GM23338 (cell line): ENCODE measurements at regions not wholly inside any gene's neighbourhood (a gene's known extent, or its start where the extent isn't known, plus 50 kb on each side); places are given as distances from the start of the nearest gene placed in this dataset.

ENCODE experiments used
- ATAC-seq: fragments of 200-7000 bp; cut with Tn5 transposase; 3 replicates; pipeline ENCODE4 v1.9.1; 2020
- DNase-seq: peaks from one replicate; pipeline ENCODE4 v3.0.0-alpha.2; 2015; ENCODE audit warnings: low spot score
- H2AFZ ChIP-seq: fragments of 200-600 bp; sonication (generic); 2 replicates; pipeline ENCODE4 v1.8.0; 2016; ENCODE audit warnings: antibody characterized with exemption, mild to moderate bottlenecking, moderate library complexity
- H3F3A ChIP-seq: fragments of 200-600 bp; sonication (generic); replicated peaks from 2 replicates; pipeline ENCODE4 v1.8.0; 2017; ENCODE audit warnings: antibody characterized with exemption, mixed run types, low read depth
- H3K27ac ChIP-seq: fragments of 200-600 bp; sonication (generic); 2 replicates; pipeline ENCODE4 v1.6.1; 2016; ENCODE audit warnings: low read depth
- H3K27me3 ChIP-seq: fragments of 200-600 bp; sonication (generic); 2 replicates; pipeline ENCODE4 v1.8.0; 2016; ENCODE audit warnings: mild to moderate bottlenecking, mixed run types, moderate library complexity; ENCODE audit not compliant: insufficient read depth
- H3K36me3 ChIP-seq: fragments of 200-600 bp; sonication (generic); 2 replicates; pipeline ENCODE4 v1.8.0; 2016; ENCODE audit warnings: mild to moderate bottlenecking; ENCODE audit not compliant: insufficient read depth
- H3K4me1 ChIP-seq: fragments of 200-600 bp; sonication (generic); 2 replicates; pipeline ENCODE4 v1.8.0; 2016; ENCODE audit warnings: mild to moderate bottlenecking, moderate library complexity; ENCODE audit not compliant: insufficient read depth
- H3K4me2 ChIP-seq: fragments of 200-600 bp; sonication (generic); 2 replicates; pipeline ENCODE4 v1.7.1; 2017; ENCODE audit warnings: mixed run types
- H3K4me3 ChIP-seq: fragments of 200-600 bp; sonication (generic); 2 replicates; pipeline ENCODE4 v1.6.1; 2016; ENCODE audit warnings: mixed run types
- H3K79me2 ChIP-seq: fragments of 200-600 bp; sonication (generic); replicated peaks from 2 replicates; pipeline ENCODE4 v1.8.0; 2017; ENCODE audit warnings: mild to moderate bottlenecking; ENCODE audit not compliant: insufficient read depth
- H3K9me2 ChIP-seq: fragments of 200-600 bp; sonication (generic); 2 replicates; pipeline ENCODE4 v1.8.0; 2017; ENCODE audit not compliant: insufficient read depth
- H4K20me1 ChIP-seq: fragments of 200-600 bp; sonication (generic); replicated peaks from 2 replicates; pipeline ENCODE4 v1.8.0; 2017; ENCODE audit warnings: mild to moderate bottlenecking; ENCODE audit not compliant: insufficient read depth
- H3K27ac Mint-ChIP-seq: 2 replicates; pipeline ENCODE4 v1.8.0; 2020; ENCODE audit warnings: inconsistent platforms, mild to moderate bottlenecking, moderate library complexity, mixed read lengths
- H3K27me3 Mint-ChIP-seq: 3 replicates; pipeline ENCODE4 v1.8.0; 2022; ENCODE audit warnings: low read depth, mild to moderate bottlenecking, moderate library complexity, mixed read lengths, inconsistent platforms; ENCODE audit not compliant: insufficient read depth, poor library complexity
- H3K36me3 Mint-ChIP-seq: 3 replicates; pipeline ENCODE4 v1.8.0; 2021; ENCODE audit warnings: low read depth, mild to moderate bottlenecking, inconsistent platforms, moderate library complexity, mixed read lengths
- H3K4me1 Mint-ChIP-seq: 3 replicates; pipeline ENCODE4 v1.8.0; 2020; ENCODE audit warnings: mild to moderate bottlenecking, inconsistent platforms, mixed read lengths
- H3K4me3 Mint-ChIP-seq: 3 replicates; pipeline ENCODE4 v1.8.0; 2021; ENCODE audit warnings: moderate library complexity, mild to moderate bottlenecking, inconsistent platforms, mixed read lengths
- H3K9me3 Mint-ChIP-seq: 3 replicates; pipeline ENCODE4 v1.8.0; 2020; ENCODE audit warnings: moderate library complexity, mild to moderate bottlenecking, inconsistent platforms, mixed read lengths
- CREB1 ChIP-seq: fragments of 250-450 bp; sonication (Bioruptor Pico); IDR thresholded peaks from 2 replicates; pipeline ENCODE4 v1.5.0; 2020; ENCODE audit warnings: low read depth, mild to moderate bottlenecking, moderate library complexity
- CTCF ChIP-seq, 2 experiments: fragments of 200-600 bp in 1 of 2; sonication (generic) in 1 of 2; conservative IDR thresholded peaks; 2 replicates each; pipeline versions ENCODE4 v1.5.1 to v1.6.1; 2016 to 2017; ENCODE audit warnings: antibody characterized with exemption in 2 of 2, low read depth in 2 of 2, mild to moderate bottlenecking in 2 of 2, moderate library complexity in 1 of 2
- ETS1 ChIP-seq: IDR thresholded peaks from 2 replicates; pipeline ENCODE4 v1.6.1; 2016; ENCODE audit warnings: antibody characterized with exemption
- EZH2 ChIP-seq: fragments of 200-600 bp; sonication (generic); IDR thresholded peaks from one replicate; pipeline ENCODE4 v1.8.0; 2017; ENCODE audit warnings: antibody characterized with exemption, mild to moderate bottlenecking, low read depth; ENCODE audit not compliant: unreplicated experiment
- JUNB ChIP-seq: IDR thresholded peaks from one replicate; pipeline ENCODE4 v1.6.1; 2016; ENCODE audit warnings: antibody characterized with exemption; ENCODE audit not compliant: unreplicated experiment
- NANOG ChIP-seq: IDR thresholded peaks from 2 replicates; pipeline ENCODE4 v1.6.1; 2016; ENCODE audit warnings: antibody characterized with exemption, borderline replicate concordance
- POLR2AphosphoS5 ChIP-seq: IDR thresholded peaks from 2 replicates; pipeline ENCODE4 v1.6.1; 2016; ENCODE audit warnings: antibody characterized with exemption, low read depth
- REST ChIP-seq: IDR thresholded peaks from one replicate; pipeline ENCODE4 v1.6.1; 2018; ENCODE audit warnings: antibody characterized with exemption; ENCODE audit not compliant: unreplicated experiment
- STAT1 ChIP-seq: IDR thresholded peaks from one replicate; pipeline ENCODE4 v1.6.1; 2016; ENCODE audit warnings: antibody characterized with exemption; ENCODE audit not compliant: unreplicated experiment
- ZNF114 ChIP-seq: fragments of 250-450 bp; sonication (Bioruptor Pico); IDR thresholded peaks from 2 replicates; pipeline ENCODE4 v1.5.0; 2020; ENCODE audit warnings: mild to moderate bottlenecking, moderate library complexity
- ZNF331 ChIP-seq: fragments of 250-450 bp; sonication (Bioruptor Pico); IDR thresholded peaks from 2 replicates; pipeline ENCODE4 v1.5.0; 2020; ENCODE audit warnings: low read depth, mild to moderate bottlenecking, moderate library complexity

- no peak for TF ChIP-seq CTCF (conservative IDR thresholded peaks at IDR 0.05; ENCODE audit: low read depth in 2 of 2)
These were observed 223.6 kb upstream of the CTNNB1 start (continued) for GRCh38 chr3:40975711-40976121.

- 0 out of 2 replicates have a peak, but pooled peaks cover 3% of the 10 kb centered on the region for H3K9me2 ChIP-seq
- no peaks in the 10 kb centered on the region for H3F3A ChIP-seq
- no peaks in the 10 kb centered on the region for H3K27me3 ChIP-seq
- H3K4me3 ChIP-seq: no peak overlapping the region
- no peaks in the 10 kb centered on the region for H3K36me3 ChIP-seq
- H3K27ac ChIP-seq: no peak overlapping the region
- no peaks in the 10 kb centered on the region for H3K27me3 Mint-ChIP-seq
- no peaks in the 10 kb centered on the region for H3K36me3 Mint-ChIP-seq
- no peak overlapping the region for H3K4me3 Mint-ChIP-seq
- peaks cover 7% of the 10 kb centered on the region for H3K4me1 Mint-ChIP-seq
- H4K20me1 ChIP-seq: no peaks in the 10 kb centered on the region
- H3K9me3 Mint-ChIP-seq: no peaks in the 10 kb centered on the region
- ATAC-seq: no peak
- no peak overlapping the region for H3K4me2 ChIP-seq
- no peaks in the 10 kb centered on the region for H3K79me2 ChIP-seq
- no peaks in the 10 kb centered on the region for H3K4me1 ChIP-seq
- H3K27ac Mint-ChIP-seq: no peak overlapping the region
- no peak for DNase-seq
- H2AFZ ChIP-seq: no peak overlapping the region
- no peak for TF ChIP-seq ZNF114
- no peak for TF ChIP-seq STAT1
- no peak for TF ChIP-seq ETS1
- TF ChIP-seq POLR2AphosphoS5: no peak
- no peak for TF ChIP-seq REST
- no peak for TF ChIP-seq CREB1 (CRISPR knock-in tag)
- no peak for TF ChIP-seq CTCF (conservative IDR thresholded peaks at IDR 0.05; ENCODE audit: low read depth in 2 of 2)
- TF ChIP-seq NANOG: no peak
- no peak for TF ChIP-seq ZNF331 (CRISPR knock-in tag)
- TF ChIP-seq JUNB: no peak
- no peak for TF ChIP-seq EZH2
These were observed 223.1 kb upstream of the CTNNB1 start for GRCh38 chr3:40976241-40976640.
